ENCODE measurements at regions not wholly inside any gene's neighbourhood (a gene's known extent, or its start where the extent isn't known, plus 50 kb on each side); places are given as distances from the start of the nearest gene placed in this dataset.
A peak's percentile ranks its signal among the peaks of the same experiment; 100 is the strongest.

DNA sequence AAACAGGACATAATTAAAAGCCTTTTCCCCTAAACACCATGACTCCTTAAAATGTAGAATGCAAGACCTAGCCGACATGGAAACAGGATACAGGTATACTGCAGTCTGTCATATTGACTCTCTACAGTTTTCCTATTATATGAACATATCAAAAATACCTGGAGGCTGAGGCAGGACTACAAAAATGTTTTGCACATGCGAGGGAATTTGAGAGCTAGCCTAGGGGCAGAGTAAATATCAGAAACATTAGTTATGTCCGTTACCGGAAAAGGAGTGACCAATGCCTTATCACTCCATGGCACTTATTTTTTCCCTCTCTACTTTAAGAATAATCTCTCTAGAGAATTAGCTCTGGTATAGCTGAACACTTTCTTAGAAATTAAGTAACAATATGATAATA is 732.3 kb downstream of the TUSC7 start:
- ATAC-seq = no peak
- H3K4me3 ChIP-seq = no peak overlapping the region
- TF ChIP-seq, protein P1, sequence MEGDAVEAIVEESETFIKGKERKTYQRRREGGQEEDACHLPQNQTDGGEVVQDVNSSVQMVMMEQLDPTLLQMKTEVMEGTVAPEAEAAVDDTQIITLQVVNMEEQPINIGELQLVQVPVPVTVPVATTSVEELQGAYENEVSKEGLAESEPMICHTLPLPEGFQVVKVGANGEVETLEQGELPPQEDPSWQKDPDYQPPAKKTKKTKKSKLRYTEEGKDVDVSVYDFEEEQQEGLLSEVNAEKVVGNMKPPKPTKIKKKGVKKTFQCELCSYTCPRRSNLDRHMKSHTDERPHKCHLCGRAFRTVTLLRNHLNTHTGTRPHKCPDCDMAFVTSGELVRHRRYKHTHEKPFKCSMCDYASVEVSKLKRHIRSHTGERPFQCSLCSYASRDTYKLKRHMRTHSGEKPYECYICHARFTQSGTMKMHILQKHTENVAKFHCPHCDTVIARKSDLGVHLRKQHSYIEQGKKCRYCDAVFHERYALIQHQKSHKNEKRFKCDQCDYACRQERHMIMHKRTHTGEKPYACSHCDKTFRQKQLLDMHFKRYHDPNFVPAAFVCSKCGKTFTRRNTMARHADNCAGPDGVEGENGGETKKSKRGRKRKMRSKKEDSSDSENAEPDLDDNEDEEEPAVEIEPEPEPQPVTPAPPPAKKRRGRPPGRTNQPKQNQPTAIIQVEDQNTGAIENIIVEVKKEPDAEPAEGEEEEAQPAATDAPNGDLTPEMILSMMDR (IDR thresholded peaks at IDR 0.05) = no peak
- intact Hi-C loops (cut with DNase I, micrococcal nuclease) = no loop called here
- H3K36me3 ChIP-seq (ENCODE audit: low read depth) = no peaks in the 10 kb centered on the region
- H3K4me1 ChIP-seq (ENCODE audit: low read depth) = no peaks in the 10 kb centered on the region
- DNase-seq = no peak
- no peaks in the 10 kb centered on the region for H3K9me3 ChIP-seq

DNA sequence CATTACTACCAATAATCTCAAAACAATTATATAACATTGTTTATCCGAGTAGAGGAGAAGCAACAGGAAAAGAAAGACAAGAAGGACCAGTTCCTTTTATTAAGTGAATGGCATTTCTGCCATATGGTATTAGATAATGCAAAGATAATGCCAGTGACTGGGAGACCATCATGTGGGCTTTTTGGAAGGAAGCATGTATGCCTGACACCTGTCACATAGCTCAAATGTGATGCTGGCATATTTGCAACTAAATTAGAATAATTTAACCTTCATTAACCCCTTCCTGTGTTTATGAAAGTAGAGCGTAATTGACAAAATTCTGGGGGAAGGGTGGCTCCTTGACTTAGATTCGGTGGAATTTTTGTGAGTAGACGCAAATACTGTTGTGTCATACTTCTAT is 733.0 kb downstream of the TUSC7 start:
- Histone ChIP-seq H3K36me3 (ENCODE audit: low read depth) (no peaks in the 10 kb centered on the region), H3K9me3 (no peaks in the 10 kb centered on the region), H3K4me1 (ENCODE audit: low read depth) (no peaks in the 10 kb centered on the region), H3K4me3 (no peak overlapping the region)
- ATAC-seq (no peak), DNase-seq (no peak)
- TF ChIP-seq, protein P1 (IDR thresholded peaks at IDR 0.05) = no peak
- intact Hi-C loops (cut with DNase I, micrococcal nuclease) = no loop called here

DNA sequence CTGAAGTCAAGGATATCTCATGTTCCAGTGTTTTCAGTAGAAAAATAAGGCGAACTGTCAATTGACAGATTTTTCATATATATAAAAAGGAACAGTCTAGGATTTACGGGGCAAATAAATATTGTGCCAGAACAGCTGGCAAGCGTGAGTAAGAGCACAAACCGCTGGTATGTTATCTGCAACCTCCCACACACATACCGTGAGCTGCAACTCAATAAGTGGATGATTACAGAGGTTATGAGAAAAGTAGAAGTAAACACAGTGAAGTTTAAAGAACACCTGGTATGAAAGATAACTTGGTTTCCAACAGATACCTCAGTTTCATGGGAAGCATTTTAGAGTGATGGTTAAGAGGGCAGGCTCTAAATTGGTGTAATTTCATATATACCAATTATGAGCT is 733.4 kb downstream of the TUSC7 start:
- Histone ChIP-seq H3K9me3 (no peaks in the 10 kb centered on the region), H3K36me3 (ENCODE audit: low read depth) (no peaks in the 10 kb centered on the region), H3K4me3 (no peak overlapping the region), H3K4me1 (ENCODE audit: low read depth) (no peaks in the 10 kb centered on the region)
- TF ChIP-seq, protein P1 (IDR thresholded peaks at IDR 0.05) = no peak
- intact Hi-C loops (cut with DNase I, micrococcal nuclease) = no loop called here
- DNase-seq (peak in 1 of 3 donors; percentile 5), ATAC-seq (peak; percentile 51)

- Histone ChIP-seq H3K4me3 (no peak overlapping the region), H3K4me1 (ENCODE audit: low read depth) (no peaks in the 10 kb centered on the region), H3K36me3 (ENCODE audit: low read depth) (no peaks in the 10 kb centered on the region), H3K9me3 (no peaks in the 10 kb centered on the region)
- intact Hi-C loops (cut with DNase I, micrococcal nuclease) = no loop called here
- TF ChIP-seq, protein P1 (IDR thresholded peaks at IDR 0.05) = no peak
- DNase-seq (peak in 1 of 3 donors; percentile 30), ATAC-seq (no peak)
These were observed 734.6 kb downstream of the TUSC7 start for GRCh38 chr3:117444175-117444574.

GRCh38 chr3:117447419-117447818 is 737.8 kb downstream of the TUSC7 start:
- Histone ChIP-seq H3K9me3 (no peaks in the 10 kb centered on the region), H3K4me1 (ENCODE audit: low read depth) (no peaks in the 10 kb centered on the region), H3K36me3 (ENCODE audit: low read depth) (no peaks in the 10 kb centered on the region), H3K4me3 (no peak overlapping the region)
- no peak for ATAC-seq
- TF ChIP-seq, protein P1 (IDR thresholded peaks at IDR 0.05) = no peak
- DNase-seq = no peak
- intact Hi-C loops (cut with DNase I, micrococcal nuclease) = no loop called here

DNA sequence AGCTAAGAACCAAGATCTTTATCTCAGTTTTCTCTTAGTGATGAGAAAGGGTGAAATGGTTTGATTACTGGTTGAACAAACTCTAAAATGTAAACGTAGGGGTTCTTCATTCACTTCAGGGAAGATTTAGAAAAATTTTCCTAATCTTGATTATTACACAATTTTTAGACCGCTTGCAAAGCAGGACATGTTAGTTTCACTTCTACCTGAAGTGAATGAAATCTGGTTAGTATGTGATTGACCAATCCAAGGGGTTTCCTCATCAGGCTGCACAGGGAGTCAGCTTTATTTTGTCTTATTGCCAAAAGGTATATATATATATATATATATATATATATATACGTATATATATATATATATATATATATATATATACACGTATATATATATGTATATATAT is 740.4 kb downstream of the TUSC7 start:
- no peak for ATAC-seq
- H3K4me3 ChIP-seq = no peak overlapping the region

More for the DNA sequence above, 740.4 kb downstream of the TUSC7 start:
- Histone ChIP-seq H3K9me3 (no peaks in the 10 kb centered on the region), H3K36me3 (ENCODE audit: low read depth) (no peaks in the 10 kb centered on the region), H3K4me1 (ENCODE audit: low read depth) (no peaks in the 10 kb centered on the region)
- intact Hi-C loops (cut with DNase I, micrococcal nuclease) = no loop called here
- TF ChIP-seq, protein P1 (IDR thresholded peaks at IDR 0.05) = no peak
- no peak for DNase-seq
